SKM-1 treated with dmso at 0.1 percent for 144 hours (cell line): ENCODE measurements at regions not wholly inside any gene's neighbourhood (a gene's known extent, or its start where the extent isn't known, plus 50 kb on each side); places are given as distances from the start of the nearest gene placed in this dataset.

Experiments used
- DNase-seq: peaks from one replicate; lab custom pipeline; 2025; ENCODE audit not compliant: unreplicated experiment; lab: John Stamatoyannopoulos, UW

DNA sequence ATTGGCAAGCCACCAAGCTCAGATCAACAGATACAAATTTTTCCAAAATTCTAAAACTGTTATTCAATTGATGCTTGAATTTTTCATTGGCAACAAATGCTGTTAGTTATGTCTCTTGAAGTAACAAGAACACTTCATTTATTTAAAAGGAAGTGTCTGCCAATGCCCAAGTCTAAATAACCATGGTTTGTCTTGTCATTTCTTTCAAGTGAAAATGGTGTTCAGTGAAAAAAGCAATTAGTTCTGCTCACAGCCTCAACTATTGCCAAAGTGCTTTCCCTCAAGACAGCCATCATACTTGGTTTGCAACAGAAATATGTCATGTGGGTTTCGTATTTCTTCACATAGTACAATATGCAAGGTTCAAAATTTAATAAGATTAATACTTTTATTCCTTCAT is 312.6 kb upstream of the LMCD1 start:
- DNase-seq, result no peak

DNA sequence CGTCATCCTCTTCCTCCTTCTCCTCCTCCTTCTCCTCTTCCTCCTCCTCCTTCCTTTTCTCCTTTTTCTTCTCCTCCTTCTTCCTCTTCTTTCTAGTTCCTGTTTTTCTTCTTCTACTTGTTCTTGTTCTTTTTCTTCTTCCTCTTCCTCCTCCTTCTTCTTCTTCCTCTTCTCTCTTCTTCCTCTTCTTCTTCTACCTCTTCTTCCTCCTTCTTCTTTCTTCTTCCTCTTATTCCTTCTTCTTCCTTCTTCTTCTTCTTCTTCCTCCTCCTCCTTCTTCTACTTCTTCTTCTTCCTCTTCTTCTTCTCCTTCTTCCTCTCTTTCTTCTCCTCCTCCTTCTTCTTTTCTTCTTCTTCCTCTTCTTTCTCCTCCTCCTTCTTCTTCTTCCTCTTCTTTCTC is 310.2 kb upstream of the LMCD1 start:
- DNase-seq, result no peak

- no peak for DNase-seq
These were observed 304.2 kb upstream of the LMCD1 start for GRCh38 chr3:8197384-8197783.

- no peak for DNase-seq
These were observed 303.0 kb upstream of the LMCD1 start for GRCh38 chr3:8198605-8199004.

DNA sequence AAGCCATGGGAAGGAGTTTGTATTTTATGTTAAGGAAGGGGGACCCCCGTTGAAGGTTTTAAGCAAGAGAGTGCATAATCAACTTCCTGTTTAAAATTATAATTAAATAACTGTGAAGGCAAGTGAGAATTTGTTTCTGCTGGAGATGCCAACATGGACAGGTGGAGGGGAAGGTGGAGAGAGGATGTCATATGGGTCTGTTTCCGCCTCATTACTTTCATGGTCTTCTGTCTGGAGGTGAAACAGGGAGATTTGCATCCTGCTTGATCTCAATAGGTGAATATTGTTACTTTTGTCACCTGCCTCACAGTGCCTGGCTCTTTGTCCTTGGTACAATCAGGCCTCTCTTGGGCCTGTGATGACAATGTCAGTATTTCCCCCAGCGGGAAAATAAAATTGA is 300.6 kb upstream of the LMCD1 start:
- DNase-seq, result no peak

- no peak for DNase-seq
These were observed 299.7 kb upstream of the LMCD1 start for GRCh38 chr3:8201886-8202285.

- DNase-seq, result no peak
These were observed 297.3 kb upstream of the LMCD1 start for GRCh38 chr3:8204331-8204730.

- DNase-seq, result no peak
These were observed 296.6 kb upstream of the LMCD1 start for GRCh38 chr3:8204853-8205650.

- DNase-seq, result no peak
These were observed 295.7 kb upstream of the LMCD1 start for GRCh38 chr3:8205881-8206280.

DNA sequence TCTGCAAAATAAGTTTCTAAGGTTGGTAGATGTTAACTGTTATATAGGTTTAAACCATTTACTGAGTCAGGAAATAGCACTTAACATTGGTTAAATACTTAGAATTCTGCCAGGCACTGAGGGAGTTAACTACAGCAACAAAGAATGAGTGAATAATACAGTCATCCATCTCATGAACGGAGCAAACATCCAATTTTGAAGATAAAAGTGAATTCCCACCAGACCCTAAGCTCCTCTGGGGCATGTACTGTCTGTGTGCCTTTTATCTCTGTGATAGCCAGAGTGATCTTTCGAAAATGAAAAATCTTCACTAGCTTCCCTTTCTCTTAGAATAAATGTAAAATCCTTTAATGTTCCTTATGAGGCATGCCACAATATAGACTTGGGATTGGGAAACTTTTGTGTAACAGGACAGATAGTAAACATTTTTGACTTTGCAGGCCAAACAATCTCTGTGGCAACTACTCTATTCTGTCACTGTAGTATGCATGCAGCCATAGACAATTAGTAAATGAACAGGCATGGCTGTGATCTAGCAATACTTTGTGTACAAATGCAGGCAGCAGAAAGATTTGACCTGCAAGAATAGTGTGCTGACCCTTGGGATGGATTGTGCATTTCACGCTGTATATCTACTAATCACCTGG is 294.5 kb upstream of the LMCD1 start:
- no peak for DNase-seq

DNA sequence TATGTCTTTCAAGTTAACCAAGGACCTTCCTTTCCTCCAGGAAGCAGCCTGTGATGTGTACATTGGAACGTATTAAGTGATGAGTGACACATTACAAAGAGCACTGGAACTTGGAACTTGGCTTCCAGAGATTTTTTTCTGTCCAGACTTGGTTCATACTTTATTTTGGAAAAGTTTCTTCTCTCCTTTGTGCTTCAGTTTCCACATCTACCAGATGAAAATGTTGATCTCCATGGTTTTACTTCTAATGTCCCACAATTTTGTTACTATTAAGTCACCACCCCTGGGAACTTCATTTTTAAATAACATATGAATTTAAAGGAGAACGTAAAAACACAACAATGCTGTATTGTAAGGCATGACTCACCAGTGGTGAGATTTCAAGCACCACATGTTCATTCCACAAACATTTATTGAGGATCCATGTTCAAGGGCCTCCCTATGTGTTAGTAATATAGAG is 290.7 kb upstream of the LMCD1 start:
- DNase-seq, result no peak

DNA sequence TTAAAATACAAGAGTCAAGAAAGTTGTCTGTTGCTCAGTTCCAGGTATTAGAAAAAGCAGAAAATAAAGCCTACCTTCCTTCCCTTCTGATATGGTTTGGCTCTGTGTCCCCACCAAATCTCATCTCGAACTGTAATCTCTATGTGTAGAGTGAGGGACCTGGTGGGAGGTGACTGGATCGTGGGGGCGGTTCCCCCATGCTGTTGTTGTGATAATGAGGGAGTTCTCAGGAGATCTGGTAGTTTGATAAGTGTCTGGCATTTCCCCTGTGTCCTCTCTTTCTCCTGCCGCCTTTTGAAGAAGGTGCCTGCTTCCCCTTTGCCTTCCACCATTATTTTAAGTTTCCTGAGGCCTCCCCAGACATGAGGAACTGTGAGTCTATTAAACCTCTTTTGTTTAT is 288.8 kb upstream of the LMCD1 start:
- DNase-seq, result no peak

- DNase-seq, result no peak
These were observed 288.3 kb upstream of the LMCD1 start for GRCh38 chr3:8213286-8213685.

DNA sequence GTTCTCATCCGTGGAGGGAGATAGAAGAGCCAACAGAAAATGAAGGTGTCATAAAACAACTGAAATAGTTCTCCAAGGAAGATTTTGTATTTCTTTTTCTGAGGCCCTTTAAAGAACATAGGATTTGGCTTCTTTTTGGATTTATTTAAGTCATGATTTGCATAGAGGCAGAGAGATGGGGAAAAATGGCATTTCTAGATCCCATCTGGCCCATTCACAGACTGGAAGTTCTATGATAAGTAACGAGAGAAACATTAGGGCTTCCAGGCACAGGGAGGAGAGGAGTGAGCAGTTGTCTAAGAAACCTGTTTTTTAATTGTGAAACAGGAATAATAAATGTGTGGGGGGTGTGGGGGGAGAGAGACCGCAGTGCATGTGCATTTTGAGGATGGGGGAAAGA is 285.8 kb upstream of the LMCD1 start:
- DNase-seq, result no peak

DNA sequence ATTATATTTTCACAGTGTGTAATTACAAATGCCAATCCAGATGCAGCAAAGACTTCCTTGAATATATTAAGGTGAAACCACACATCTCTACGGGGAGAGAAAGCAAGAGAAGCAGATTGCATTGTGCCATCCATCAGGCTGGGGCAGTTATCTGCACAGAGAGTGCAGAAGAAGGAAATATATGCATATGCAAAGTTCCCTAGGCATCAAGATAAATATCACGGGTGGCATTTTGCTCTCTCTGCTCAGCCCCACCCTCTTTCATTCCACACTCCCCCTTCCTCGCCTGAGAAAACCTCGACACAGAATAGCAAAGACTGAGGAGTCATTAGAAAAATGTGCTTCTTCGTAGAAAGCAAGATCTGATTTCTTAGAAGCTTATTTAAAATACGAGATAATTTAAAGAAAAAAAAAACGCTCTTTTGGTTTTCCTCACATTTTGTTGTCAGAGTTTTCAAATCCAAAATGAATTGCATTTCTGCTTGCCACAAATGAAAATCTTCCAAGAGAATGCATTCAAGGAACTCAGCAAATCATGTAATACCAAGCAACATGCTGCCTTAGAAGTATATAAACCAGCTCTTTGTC is 283.2 kb upstream of the LMCD1 start:
- no peak for DNase-seq

DNA sequence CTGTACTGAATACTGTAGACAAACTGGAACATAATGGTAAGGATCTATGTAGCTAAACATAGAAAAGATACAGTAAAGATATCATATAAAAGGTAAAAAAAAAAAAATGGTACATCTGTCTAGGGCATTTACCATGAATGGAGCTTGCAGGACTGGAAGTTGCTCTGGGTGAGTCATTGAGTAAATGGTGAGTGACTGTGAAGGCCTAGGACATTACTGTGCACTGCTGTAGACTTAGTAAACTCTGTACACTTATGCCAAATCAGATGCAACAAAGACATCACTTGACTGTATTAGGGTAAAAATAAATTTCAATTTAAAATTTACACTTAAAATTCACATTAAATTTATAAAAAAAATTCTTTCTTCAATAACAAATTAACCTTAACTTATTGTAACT is 281.3 kb upstream of the LMCD1 start:
- no peak for DNase-seq

DNA sequence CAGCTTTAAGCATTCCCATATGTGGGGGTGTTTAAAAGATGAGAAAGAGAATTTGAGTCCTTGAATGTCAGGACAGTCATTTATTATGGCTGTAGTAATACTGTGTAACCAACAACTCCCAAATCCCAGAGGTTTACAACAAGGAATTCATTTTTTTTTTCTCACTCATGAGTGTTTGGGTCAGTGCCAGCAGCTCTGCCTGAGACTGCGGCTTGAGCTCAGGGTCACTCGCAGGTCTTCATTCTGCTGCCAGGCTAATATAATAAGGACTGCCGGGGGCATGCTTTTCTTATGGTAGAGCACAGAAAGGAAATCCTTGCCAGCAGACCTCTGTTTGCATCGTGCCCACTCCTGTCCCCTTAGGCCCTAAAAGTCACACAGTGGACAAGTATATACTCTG is 277.9 kb upstream of the LMCD1 start:
- no peak for DNase-seq

DNA sequence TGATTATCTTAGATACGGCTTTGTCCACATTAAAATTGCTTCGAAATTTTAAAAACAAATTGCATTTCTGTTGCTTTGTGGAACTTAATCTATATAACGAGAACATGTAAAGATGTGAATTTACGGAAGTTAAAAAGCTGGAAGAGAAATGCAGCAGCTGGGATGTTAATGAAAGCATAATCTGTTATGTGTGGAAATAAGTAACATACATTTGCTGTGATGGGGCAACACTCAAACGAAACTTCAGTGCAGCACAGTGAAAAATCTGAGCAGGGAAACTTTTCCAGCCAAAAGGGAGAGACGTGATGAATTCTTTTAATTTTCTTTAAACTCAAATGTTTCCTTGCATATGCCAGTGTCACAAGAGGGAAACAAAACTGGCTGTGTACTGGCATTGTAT is 276.7 kb upstream of the LMCD1 start:
- DNase-seq, result no peak

DNA sequence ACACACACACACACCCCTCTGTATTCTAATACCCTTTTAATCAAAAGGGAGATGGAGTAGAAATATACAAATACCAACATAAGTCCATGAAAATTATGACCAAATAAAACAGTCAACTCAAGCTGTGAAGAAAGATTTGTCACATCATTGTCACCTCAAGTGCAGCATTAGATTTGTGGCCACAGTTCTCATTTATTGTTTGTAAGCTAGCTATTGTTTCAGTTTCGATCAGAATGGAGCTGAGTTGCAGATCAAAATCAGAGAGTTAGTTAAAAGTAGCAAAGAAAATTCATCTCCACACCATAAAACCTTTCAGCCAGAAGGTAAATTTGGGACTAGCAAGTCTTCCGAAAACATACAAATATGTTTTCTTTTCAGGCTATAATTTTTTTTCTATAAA is 267.7 kb upstream of the LMCD1 start:
- no peak for DNase-seq

GRCh38 chr3:8236264-8236663 is 265.4 kb upstream of the LMCD1 start:
- DNase-seq, result no peak

- DNase-seq, result no peak
These were observed 263.7 kb upstream of the LMCD1 start for GRCh38 chr3:8237893-8238292.

- no peak for DNase-seq
These were observed 263.2 kb upstream of the LMCD1 start for GRCh38 chr3:8238432-8238831.
